SJSA1 (cell line): ENCODE measurements at regions not wholly inside any gene's neighbourhood (a gene's known extent, or its start where the extent isn't known, plus 50 kb on each side); places are given as distances from the start of the nearest gene placed in this dataset.
"Not testable (repeated sequence)": the region's sequence is repeated elsewhere in the genome, so short reads cannot be mapped to it uniquely, and the experiment has no call there.

Experiments
- DNase-seq, 2 experiments: peaks; one replicate each; pipeline ENCODE4 v3.0.0-alpha.2; 2015 to 2020; ENCODE audit warnings: low spot score in 2 of 2, low read depth in 1 of 2
- H3K27ac ChIP-seq: fragments of 250-450 bp; sonication (Bioruptor Pico); 2 replicates; pipeline ENCODE4 v1.5.1; 2020; ENCODE audit warnings: mild to moderate bottlenecking, moderate library complexity
- H3K27me3 ChIP-seq: fragments of 250-450 bp; sonication (Bioruptor Pico); replicated peaks from 2 replicates; pipeline ENCODE4 v1.5.1; 2020; ENCODE audit warnings: mild to moderate bottlenecking, moderate library complexity
- H3K36me3 ChIP-seq: fragments of 250-450 bp; sonication (Bioruptor Pico); 2 replicates; pipeline ENCODE4 v1.5.1; 2020; ENCODE audit warnings: mild to moderate bottlenecking
- H3K4me1 ChIP-seq: fragments of 250-450 bp; sonication (Bioruptor Pico); replicated peaks from 2 replicates; pipeline ENCODE4 v1.6.1; 2021; ENCODE audit warnings: mild to moderate bottlenecking
- H3K4me3 ChIP-seq: fragments of 250-450 bp; sonication (Bioruptor Pico); 2 replicates; pipeline ENCODE4 v1.5.1; 2020; ENCODE audit warnings: mild to moderate bottlenecking
- H3K9me3 ChIP-seq: fragments of 250-450 bp; sonication (Bioruptor Pico); replicated peaks from 2 replicates; pipeline ENCODE4 v1.5.1; 2020; ENCODE audit warnings: mild to moderate bottlenecking

- no peaks in the 10 kb centered on the region for H3K9me3 ChIP-seq
- H3K4me3 ChIP-seq = no peak overlapping the region
- H3K36me3 ChIP-seq = no peaks in the 10 kb centered on the region
- no peak overlapping the region for H3K27ac ChIP-seq
- no peak for DNase-seq
- H3K4me1 ChIP-seq = no peaks in the 10 kb centered on the region
- H3K27me3 ChIP-seq = no peaks in the 10 kb centered on the region
Measured at GRCh38 chrX:22603060-22603459, 330.3 kb downstream of the CBLL2 start.

GRCh38 chrX:22609452-22609851 is 336.7 kb downstream of the CBLL2 start:
- not testable (repeated sequence) for H3K36me3 ChIP-seq

GRCh38 chrX:22616867-22617266 is 344.2 kb downstream of the CBLL2 start:
- Histone ChIP-seq H3K27ac (no peak overlapping the region), H3K36me3 (no peaks in the 10 kb centered on the region), H3K9me3 (no peaks in the 10 kb centered on the region), H3K4me3 (no peak overlapping the region), H3K27me3 (no peaks in the 10 kb centered on the region), H3K4me1 (no peaks in the 10 kb centered on the region)
- no peak for DNase-seq

More at GRCh38 chrX:22609452-22609851, 336.7 kb downstream of the CBLL2 start:
- not testable (repeated sequence) for H3K27ac ChIP-seq, H3K27me3 ChIP-seq, H3K4me1 ChIP-seq, DNase-seq, H3K4me3 ChIP-seq, H3K9me3 ChIP-seq

GRCh38 chrX:22627576-22627975 is 354.9 kb downstream of the CBLL2 start:
- no peaks in the 10 kb centered on the region for H3K27me3 ChIP-seq
- no peak for DNase-seq
- no peaks in the 10 kb centered on the region for H3K36me3 ChIP-seq
- H3K4me3 ChIP-seq = no peak overlapping the region
- no peaks in the 10 kb centered on the region for H3K9me3 ChIP-seq
- no peak overlapping the region for H3K27ac ChIP-seq
- H3K4me1 ChIP-seq = no peaks in the 10 kb centered on the region

- Histone ChIP-seq H3K27me3 (no peaks in the 10 kb centered on the region), H3K27ac (no peak overlapping the region)
Measured at GRCh38 chrX:22628275-22628674, 355.6 kb downstream of the CBLL2 start.

GRCh38 chrX:22629105-22629725 is 356.5 kb downstream of the CBLL2 start:
- no peak overlapping the region for H3K27ac ChIP-seq
- H3K9me3 ChIP-seq = no peaks in the 10 kb centered on the region
- H3K4me1 ChIP-seq = no peaks in the 10 kb centered on the region
- H3K27me3 ChIP-seq = no peaks in the 10 kb centered on the region
- no peaks in the 10 kb centered on the region for H3K36me3 ChIP-seq
- no peak for DNase-seq
- no peak overlapping the region for H3K4me3 ChIP-seq

More at GRCh38 chrX:22628275-22628674, 355.6 kb downstream of the CBLL2 start:
- Histone ChIP-seq H3K9me3 (no peaks in the 10 kb centered on the region), H3K4me3 (no peak overlapping the region), H3K4me1 (no peaks in the 10 kb centered on the region), H3K36me3 (no peaks in the 10 kb centered on the region)
- no peak for DNase-seq

- no peak overlapping the region for H3K27ac ChIP-seq
- no peaks in the 10 kb centered on the region for H3K36me3 ChIP-seq
- H3K4me3 ChIP-seq = no peak overlapping the region
- H3K27me3 ChIP-seq = no peaks in the 10 kb centered on the region
- H3K4me1 ChIP-seq = no peaks in the 10 kb centered on the region
- no peak for DNase-seq
- H3K9me3 ChIP-seq = no peaks in the 10 kb centered on the region
Measured at GRCh38 chrX:22634083-22634482, 361.4 kb downstream of the CBLL2 start.

- no peak for DNase-seq
- no peak overlapping the region for H3K27ac ChIP-seq
- no peaks in the 10 kb centered on the region for H3K4me1 ChIP-seq
Measured at GRCh38 chrX:22634751-22635150, 362.0 kb downstream of the CBLL2 start.

GRCh38 chrX:22648281-22648680 is 351.5 kb upstream of the DDX53 start:
- H3K27me3 ChIP-seq = no peaks in the 10 kb centered on the region
- no peaks in the 10 kb centered on the region for H3K4me1 ChIP-seq
- no peaks in the 10 kb centered on the region for H3K36me3 ChIP-seq
- H3K4me3 ChIP-seq = no peak overlapping the region
- H3K27ac ChIP-seq = no peak overlapping the region
- DNase-seq = no peak
- H3K9me3 ChIP-seq = no peaks in the 10 kb centered on the region

More at GRCh38 chrX:22634751-22635150, 362.0 kb downstream of the CBLL2 start:
- no peaks in the 10 kb centered on the region for H3K36me3 ChIP-seq
- no peak overlapping the region for H3K4me3 ChIP-seq
- no peaks in the 10 kb centered on the region for H3K9me3 ChIP-seq
- no peaks in the 10 kb centered on the region for H3K27me3 ChIP-seq

- no peak for DNase-seq
- H3K4me3 ChIP-seq = no peak overlapping the region
- H3K27ac ChIP-seq = no peak overlapping the region
- H3K36me3 ChIP-seq = no peaks in the 10 kb centered on the region
- no peaks in the 10 kb centered on the region for H3K9me3 ChIP-seq
- H3K4me1 ChIP-seq = no peaks in the 10 kb centered on the region
- H3K27me3 ChIP-seq = no peaks in the 10 kb centered on the region
Measured at GRCh38 chrX:22650691-22651090, 349.1 kb upstream of the DDX53 start.

- no peaks in the 10 kb centered on the region for H3K36me3 ChIP-seq
- H3K4me3 ChIP-seq = no peak overlapping the region
- H3K9me3 ChIP-seq = no peaks in the 10 kb centered on the region
- DNase-seq = no peak
- H3K4me1 ChIP-seq = no peaks in the 10 kb centered on the region
- H3K27ac ChIP-seq = no peak overlapping the region
- no peaks in the 10 kb centered on the region for H3K27me3 ChIP-seq
Measured at GRCh38 chrX:22652596-22652995, 347.2 kb upstream of the DDX53 start.

- Histone ChIP-seq H3K4me3 (no peak overlapping the region), H3K4me1 (no peaks in the 10 kb centered on the region), H3K27ac (no peak overlapping the region), H3K9me3 (no peaks in the 10 kb centered on the region), H3K27me3 (no peaks in the 10 kb centered on the region), H3K36me3 (no peaks in the 10 kb centered on the region)
- no peak for DNase-seq
Measured at GRCh38 chrX:22660756-22661155, 339.0 kb upstream of the DDX53 start.

- Histone ChIP-seq H3K27ac (no peak overlapping the region), H3K9me3 (no peaks in the 10 kb centered on the region), H3K4me3 (no peak overlapping the region), H3K36me3 (no peaks in the 10 kb centered on the region), H3K27me3 (no peaks in the 10 kb centered on the region), H3K4me1 (no peaks in the 10 kb centered on the region)
- DNase-seq = no peak
Measured at GRCh38 chrX:22662776-22663175, 337.0 kb upstream of the DDX53 start.

- no peaks in the 10 kb centered on the region for H3K36me3 ChIP-seq
- no peak overlapping the region for H3K27ac ChIP-seq
- DNase-seq = no peak
- H3K9me3 ChIP-seq = no peaks in the 10 kb centered on the region
- no peak overlapping the region for H3K4me3 ChIP-seq
- H3K27me3 ChIP-seq = no peaks in the 10 kb centered on the region
- no peaks in the 10 kb centered on the region for H3K4me1 ChIP-seq
Measured at GRCh38 chrX:22664826-22665225, 334.9 kb upstream of the DDX53 start.

- H3K27ac ChIP-seq = no peak overlapping the region
- no peaks in the 10 kb centered on the region for H3K27me3 ChIP-seq
- DNase-seq = no peak
- no peaks in the 10 kb centered on the region for H3K4me1 ChIP-seq
- no peak overlapping the region for H3K4me3 ChIP-seq
- no peaks in the 10 kb centered on the region for H3K36me3 ChIP-seq
- no peaks in the 10 kb centered on the region for H3K9me3 ChIP-seq
Measured at GRCh38 chrX:22665818-22666217, 333.9 kb upstream of the DDX53 start.
